OCI-LY1 (cell line): ENCODE measurements at regions not wholly inside any gene's neighbourhood (a gene's known extent, or its start where the extent isn't known, plus 50 kb on each side); places are given as distances from the start of the nearest gene placed in this dataset.
"Not testable (repeated sequence)": the region's sequence is repeated elsewhere in the genome, so short reads cannot be mapped to it uniquely, and the experiment has no call there.

Experiments used
- EZH2 ChIP-seq: fragments of 200-600 bp; sonication (generic), shearing (Covaris generic); IDR thresholded peaks from 2 replicates; pipeline ENCODE4 v1.8.0; 2017; ENCODE audit warnings: borderline replicate concordance, mixed run types, mild to moderate bottlenecking, antibody characterized with exemption, low read length, moderate library complexity, mixed read lengths
- TF ChIP-seq, protein P1 (sequence below): fragments of 200-600 bp; sonication (generic), shearing (Covaris generic); IDR thresholded peaks from 2 replicates; pipeline ENCODE4 v1.5.1; 2017; ENCODE audit warnings: mild to moderate bottlenecking, antibody characterized with exemption, low read length, moderate library complexity, mixed read lengths

DNA sequence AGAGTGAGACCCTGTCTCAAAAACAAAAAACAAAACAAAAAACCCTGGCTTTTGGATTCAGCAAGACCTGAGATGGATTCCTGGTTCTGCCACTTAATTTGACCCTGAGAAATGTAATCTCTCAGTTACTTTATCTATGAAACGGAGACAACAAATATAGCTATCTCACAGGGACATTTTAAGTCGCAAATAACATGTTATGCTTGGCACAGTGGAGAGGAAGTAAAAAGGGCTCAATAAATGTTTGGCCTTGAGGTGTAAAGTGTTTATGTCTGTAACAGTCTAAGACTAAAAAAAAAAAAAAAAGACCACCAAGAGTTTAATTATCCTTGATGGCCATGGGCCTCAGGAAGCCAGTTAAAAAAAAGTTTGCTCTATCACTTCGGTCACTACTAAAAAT is 116.0 kb upstream of the VOPP1 start:
- TF ChIP-seq, protein P1, sequence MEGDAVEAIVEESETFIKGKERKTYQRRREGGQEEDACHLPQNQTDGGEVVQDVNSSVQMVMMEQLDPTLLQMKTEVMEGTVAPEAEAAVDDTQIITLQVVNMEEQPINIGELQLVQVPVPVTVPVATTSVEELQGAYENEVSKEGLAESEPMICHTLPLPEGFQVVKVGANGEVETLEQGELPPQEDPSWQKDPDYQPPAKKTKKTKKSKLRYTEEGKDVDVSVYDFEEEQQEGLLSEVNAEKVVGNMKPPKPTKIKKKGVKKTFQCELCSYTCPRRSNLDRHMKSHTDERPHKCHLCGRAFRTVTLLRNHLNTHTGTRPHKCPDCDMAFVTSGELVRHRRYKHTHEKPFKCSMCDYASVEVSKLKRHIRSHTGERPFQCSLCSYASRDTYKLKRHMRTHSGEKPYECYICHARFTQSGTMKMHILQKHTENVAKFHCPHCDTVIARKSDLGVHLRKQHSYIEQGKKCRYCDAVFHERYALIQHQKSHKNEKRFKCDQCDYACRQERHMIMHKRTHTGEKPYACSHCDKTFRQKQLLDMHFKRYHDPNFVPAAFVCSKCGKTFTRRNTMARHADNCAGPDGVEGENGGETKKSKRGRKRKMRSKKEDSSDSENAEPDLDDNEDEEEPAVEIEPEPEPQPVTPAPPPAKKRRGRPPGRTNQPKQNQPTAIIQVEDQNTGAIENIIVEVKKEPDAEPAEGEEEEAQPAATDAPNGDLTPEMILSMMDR: not testable (repeated sequence)
- TF ChIP-seq EZH2: not testable (repeated sequence)
